ENCODE measurements at regions not wholly inside any gene's neighbourhood (a gene's known extent, or its start where the extent isn't known, plus 50 kb on each side); places are given as distances from the start of the nearest gene placed in this dataset.

DNA sequence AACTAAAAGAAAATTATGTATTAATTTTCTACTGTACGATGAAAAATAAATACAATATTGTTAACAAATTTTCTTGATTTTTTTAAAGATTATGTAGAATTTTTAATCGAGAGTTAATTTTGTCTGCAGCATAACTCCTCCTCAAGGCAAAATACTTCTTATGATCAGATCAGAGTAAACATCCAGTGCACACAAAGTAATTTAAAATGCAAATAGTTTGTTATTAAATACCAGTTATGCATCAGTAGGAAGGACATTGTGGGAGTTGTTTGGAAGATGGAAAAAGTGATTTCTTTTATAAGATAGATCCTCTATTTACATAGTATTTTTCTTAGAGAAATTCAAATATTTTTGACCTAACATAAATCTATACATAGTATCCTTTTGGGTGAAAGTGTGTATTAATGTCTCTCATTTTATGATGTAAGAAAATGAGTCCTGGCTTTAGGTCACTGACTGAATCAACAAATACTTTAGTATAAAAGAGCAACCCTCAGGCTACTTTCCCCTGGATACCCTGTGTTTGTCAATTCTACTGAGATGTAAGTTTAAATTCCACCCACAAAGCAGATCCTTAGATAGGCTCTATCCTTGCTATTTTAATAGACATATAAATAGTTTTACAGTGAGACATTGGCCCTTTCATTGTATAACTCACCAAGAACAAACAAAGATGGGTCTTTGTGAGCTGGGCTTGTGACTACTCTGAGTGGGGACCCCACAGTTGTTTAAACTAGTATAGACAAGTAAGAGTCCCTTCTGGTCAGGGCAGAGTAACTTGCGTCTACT lies 1133.7 kb downstream of the GATA3 start:
- Histone ChIP-seq H3K27me3 (peaks cover 5% of the 10 kb centered on the region), H3K9me3 (no peaks in the 10 kb centered on the region), H3K27ac (no peak overlapping the region), H3K4me3 (no peak overlapping the region), H3K36me3 (no peaks in the 10 kb centered on the region), H3K4me1 (no peaks in the 10 kb centered on the region)
- no peak for DNase-seq
- intact Hi-C loops (cut with DNase I): no loop called here
- no peak for TF ChIP-seq CTCF (IDR thresholded peaks at IDR 0.05)
- no peak for ATAC-seq

- no peak overlapping the region for H3K27ac ChIP-seq
- no peaks in the 10 kb centered on the region for H3K36me3 ChIP-seq
- H3K27me3 ChIP-seq: peaks cover 5% of the 10 kb centered on the region
- H3K4me3 ChIP-seq: no peak overlapping the region
- intact Hi-C loops (cut with DNase I): no loop called here
- no peaks in the 10 kb centered on the region for H3K4me1 ChIP-seq
- no peaks in the 10 kb centered on the region for H3K9me3 ChIP-seq
- no peak for TF ChIP-seq CTCF (IDR thresholded peaks at IDR 0.05)
- DNase-seq: no peak
- no peak for ATAC-seq
Observed at GRCh38 chr10:9189448-9189847, 1135.0 kb downstream of the GATA3 start.

DNA sequence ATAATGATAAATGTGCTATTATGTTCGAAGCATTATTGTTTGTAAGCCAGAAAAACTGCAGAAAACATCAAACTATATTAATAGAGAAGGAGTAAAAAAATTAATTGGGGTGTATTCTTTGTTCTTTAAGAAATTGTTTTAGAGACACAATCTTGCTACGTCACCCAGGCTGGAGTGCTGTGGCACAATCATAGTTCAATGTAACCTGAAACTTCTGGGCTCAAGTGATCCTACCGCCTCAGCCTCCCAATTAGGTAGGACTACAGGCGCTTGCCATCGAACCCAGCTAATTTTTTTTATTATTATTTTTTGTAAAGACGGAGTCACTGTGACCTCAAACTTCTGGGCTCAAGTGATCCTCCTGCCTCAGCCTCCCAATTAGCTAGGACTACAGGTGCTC lies 1138.6 kb downstream of the GATA3 start:
- no peaks in the 10 kb centered on the region for H3K4me1 ChIP-seq
- no peak for ATAC-seq
- TF ChIP-seq CTCF (IDR thresholded peaks at IDR 0.05): no peak
- no peaks in the 10 kb centered on the region for H3K36me3 ChIP-seq
- H3K4me3 ChIP-seq: no peak overlapping the region
- H3K9me3 ChIP-seq: no peaks in the 10 kb centered on the region
- DNase-seq: no peak
- intact Hi-C loops (cut with DNase I): no loop called here
- H3K27me3 ChIP-seq: peaks cover 16% of the 10 kb centered on the region
- no peak overlapping the region for H3K27ac ChIP-seq

GRCh38 chr10:9195385-9195784 lies 1140.9 kb downstream of the GATA3 start:
- ATAC-seq (no peak), DNase-seq (no peak)
- intact Hi-C loops (cut with DNase I): no loop called here

DNA sequence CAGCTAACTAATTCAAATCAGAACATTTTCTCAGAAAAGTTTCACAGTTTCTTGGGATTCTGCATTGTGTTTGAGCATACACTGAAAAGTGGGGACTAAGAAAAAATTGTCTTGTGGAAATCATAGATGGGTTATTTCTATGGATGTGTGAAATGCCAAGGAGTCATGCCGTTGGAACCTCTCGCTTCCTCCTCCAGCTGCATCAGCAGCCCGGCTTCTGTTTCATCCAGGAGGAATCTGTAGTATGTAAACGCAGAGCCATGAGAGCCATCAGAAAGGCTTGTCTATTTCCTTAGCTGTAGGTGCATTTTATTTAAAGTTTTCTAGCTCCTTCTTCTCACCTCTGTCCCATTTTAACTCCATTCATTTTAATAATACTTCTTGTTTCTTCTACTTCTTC lies 1144.1 kb downstream of the GATA3 start:
- TF ChIP-seq CTCF (IDR thresholded peaks at IDR 0.05): no peak
- H3K27me3 ChIP-seq: peaks cover 21% of the 10 kb centered on the region
- ATAC-seq: no peak
- intact Hi-C loops (cut with DNase I): no loop called here
- no peaks in the 10 kb centered on the region for H3K9me3 ChIP-seq
- DNase-seq: no peak
- H3K27ac ChIP-seq: no peak overlapping the region
- no peak overlapping the region for H3K4me3 ChIP-seq
- no peaks in the 10 kb centered on the region for H3K36me3 ChIP-seq
- no peaks in the 10 kb centered on the region for H3K4me1 ChIP-seq

More at GRCh38 chr10:9195385-9195784, 1140.9 kb downstream of the GATA3 start:
- TF ChIP-seq CTCF (IDR thresholded peaks at IDR 0.05): no peak
- Histone ChIP-seq H3K4me1 (no peaks in the 10 kb centered on the region), H3K4me3 (no peak overlapping the region), H3K9me3 (no peaks in the 10 kb centered on the region), H3K36me3 (no peaks in the 10 kb centered on the region), H3K27me3 (peaks cover 21% of the 10 kb centered on the region), H3K27ac (no peak overlapping the region)
